HG02870 (cell line): ENCODE measurements at regions not wholly inside any gene's neighbourhood (a gene's known extent, or its start where the extent isn't known, plus 50 kb on each side); places are given as distances from the start of the nearest gene placed in this dataset.
A peak's percentile ranks its signal among the peaks of the same experiment; 100 is the strongest.

Experiments
- ATAC-seq: cut with Tn5 transposase; IDR thresholded peaks from one replicate; pipeline ENCODE4 v1.9.1; 2021; ENCODE audit warnings: mild to moderate bottlenecking, moderate library complexity; ENCODE audit not compliant: unreplicated experiment

GRCh38 chr3:117434661-117435412 lies 725.3 kb downstream of the TUSC7 start:
- no peak for ATAC-seq

- no peak for ATAC-seq
These were observed 725.9 kb downstream of the TUSC7 start for GRCh38 chr3:117435506-117435905.

GRCh38 chr3:117439812-117440211 lies 730.2 kb downstream of the TUSC7 start:
- no peak for ATAC-seq

GRCh38 chr3:117441851-117442250 lies 732.3 kb downstream of the TUSC7 start:
- no peak for ATAC-seq

- ATAC-seq, result no peak
These were observed 733.0 kb downstream of the TUSC7 start for GRCh38 chr3:117442566-117442965.

- ATAC-seq, result no peak
These were observed 733.4 kb downstream of the TUSC7 start for GRCh38 chr3:117443014-117443413.

GRCh38 chr3:117444175-117444574 lies 734.6 kb downstream of the TUSC7 start:
- no peak for ATAC-seq

GRCh38 chr3:117447419-117447818 lies 737.8 kb downstream of the TUSC7 start:
- ATAC-seq, result no peak

- ATAC-seq, result no peak
These were observed 740.4 kb downstream of the TUSC7 start for GRCh38 chr3:117450026-117450425.

GRCh38 chr3:117454254-117454653 lies 744.7 kb downstream of the TUSC7 start:
- ATAC-seq, result no peak

- no peak for ATAC-seq
These were observed 745.3 kb downstream of the TUSC7 start for GRCh38 chr3:117454908-117455307.

- no peak for ATAC-seq
These were observed 746.2 kb downstream of the TUSC7 start for GRCh38 chr3:117455782-117456181.

- ATAC-seq, result no peak
These were observed 753.9 kb downstream of the TUSC7 start for GRCh38 chr3:117463276-117464115.

GRCh38 chr3:117471831-117472230 lies 762.3 kb downstream of the TUSC7 start:
- no peak for ATAC-seq

GRCh38 chr3:117473981-117474538 lies 764.5 kb downstream of the TUSC7 start:
- no peak for ATAC-seq

- ATAC-seq, result no peak
These were observed 767.0 kb downstream of the TUSC7 start for GRCh38 chr3:117476572-117476971.

GRCh38 chr3:117477214-117477755 lies 767.7 kb downstream of the TUSC7 start:
- no peak for ATAC-seq

GRCh38 chr3:117479095-117479494 lies 769.5 kb downstream of the TUSC7 start:
- peak; percentile 98 for ATAC-seq

- ATAC-seq, result no peak
These were observed 770.9 kb downstream of the TUSC7 start for GRCh38 chr3:117480525-117480924.

GRCh38 chr3:117480972-117481371 lies 771.4 kb downstream of the TUSC7 start:
- ATAC-seq, result no peak

- ATAC-seq, result no peak
These were observed 774.3 kb downstream of the TUSC7 start for GRCh38 chr3:117483839-117484238.

- peak; percentile 52 for ATAC-seq
These were observed 776.3 kb downstream of the TUSC7 start for GRCh38 chr3:117485841-117486240.
